ENCODE measurements at regions not wholly inside any gene's neighbourhood (a gene's known extent, or its start where the extent isn't known, plus 50 kb on each side); places are given as distances from the start of the nearest gene placed in this dataset.
A peak's percentile ranks its signal among the peaks of the same experiment; 100 is the strongest.

- H3K36me3 ChIP-seq (ENCODE audit: insufficient read depth, low read length), result no peaks in the 10 kb centered on the region
- no peaks in the 10 kb centered on the region for H3K27me3 ChIP-seq (ENCODE audit: insufficient read depth, low read length, poor library complexity, severe bottlenecking)
- peaks cover 2% of the 10 kb centered on the region for H3K4me1 ChIP-seq (ENCODE audit: insufficient read depth, low read length, poor library complexity, severe bottlenecking)
- no peak overlapping the region for H3K4me3 ChIP-seq (ENCODE audit: low read length, poor library complexity, severe bottlenecking)
- no peak overlapping the region for H3K4me2 ChIP-seq (ENCODE audit: low read depth, low read length, poor library complexity, severe bottlenecking)
- H3K9me3 ChIP-seq (ENCODE audit: insufficient read depth, low read depth, low read length), result no peaks in the 10 kb centered on the region
- no peak overlapping the region for H2AFZ ChIP-seq (ENCODE audit: low read length)
- H3F3A ChIP-seq (ENCODE audit: low read depth), result no peaks in the 10 kb centered on the region
- H3K79me2 ChIP-seq (ENCODE audit: insufficient read depth, low read length), result no peaks in the 10 kb centered on the region
- no peaks in the 10 kb centered on the region for H4K20me1 ChIP-seq (ENCODE audit: insufficient read depth, low read length, poor library complexity, severe bottlenecking)
- H3K9me2 ChIP-seq (replicated peaks; ENCODE audit: low read depth, low read length), result no peaks in the 10 kb centered on the region
- TF ChIP-seq EZH2phosphoT487 (IDR thresholded peaks at IDR 0.05; ENCODE audit: borderline replicate concordance) (no peak), CTCF (conservative IDR thresholded peaks at IDR 0.05; ENCODE audit: low read length) (no peak)
- H3K9ac ChIP-seq (ENCODE audit: low read depth, low read length, poor library complexity, severe bottlenecking), result no peak overlapping the region
These were observed 307.1 kb downstream of the ALDH8A1 start for GRCh38 chr6:134642819-134643218.

- Histone ChIP-seq H3K27me3 (ENCODE audit: insufficient read depth, low read length, poor library complexity, severe bottlenecking) (no peaks in the 10 kb centered on the region), H2AFZ (ENCODE audit: low read length) (no peak overlapping the region), H3K4me3 (ENCODE audit: low read length, poor library complexity, severe bottlenecking) (no peak overlapping the region), H4K20me1 (ENCODE audit: insufficient read depth, low read length, poor library complexity, severe bottlenecking) (no peaks in the 10 kb centered on the region), H3K79me2 (ENCODE audit: insufficient read depth, low read length) (no peaks in the 10 kb centered on the region), H3K9me2 (replicated peaks; ENCODE audit: low read depth, low read length) (no peaks in the 10 kb centered on the region), H3K9ac (ENCODE audit: low read depth, low read length, poor library complexity, severe bottlenecking) (no peak overlapping the region), H3F3A (ENCODE audit: low read depth) (no peaks in the 10 kb centered on the region), H3K9me3 (ENCODE audit: insufficient read depth, low read depth, low read length) (no peaks in the 10 kb centered on the region), H3K4me1 (ENCODE audit: insufficient read depth, low read length, poor library complexity, severe bottlenecking) (peaks cover 7% of the 10 kb centered on the region), H3K36me3 (ENCODE audit: insufficient read depth, low read length) (no peaks in the 10 kb centered on the region), H3K4me2 (ENCODE audit: low read depth, low read length, poor library complexity, severe bottlenecking) (no peak overlapping the region)
- TF ChIP-seq EZH2phosphoT487 (IDR thresholded peaks at IDR 0.05; ENCODE audit: borderline replicate concordance) (no peak), CTCF (conservative IDR thresholded peaks at IDR 0.05; ENCODE audit: low read length) (no peak)
These were observed 307.6 kb downstream of the ALDH8A1 start for GRCh38 chr6:134642279-134642678.

- Histone ChIP-seq H3K9me2 (replicated peaks; ENCODE audit: low read depth, low read length) (no peaks in the 10 kb centered on the region), H3K4me3 (ENCODE audit: low read length, poor library complexity, severe bottlenecking) (no peak overlapping the region), H3F3A (ENCODE audit: low read depth) (no peaks in the 10 kb centered on the region), H3K9ac (ENCODE audit: low read depth, low read length, poor library complexity, severe bottlenecking) (no peak overlapping the region), H4K20me1 (ENCODE audit: insufficient read depth, low read length, poor library complexity, severe bottlenecking) (no peaks in the 10 kb centered on the region), H3K9me3 (ENCODE audit: insufficient read depth, low read depth, low read length) (no peaks in the 10 kb centered on the region), H3K4me2 (ENCODE audit: low read depth, low read length, poor library complexity, severe bottlenecking) (no peak overlapping the region), H3K4me1 (ENCODE audit: insufficient read depth, low read length, poor library complexity, severe bottlenecking) (peaks cover 16% of the 10 kb centered on the region), H3K79me2 (ENCODE audit: insufficient read depth, low read length) (no peaks in the 10 kb centered on the region), H3K27me3 (ENCODE audit: insufficient read depth, low read length, poor library complexity, severe bottlenecking) (no peaks in the 10 kb centered on the region), H3K36me3 (ENCODE audit: insufficient read depth, low read length) (no peaks in the 10 kb centered on the region), H2AFZ (ENCODE audit: low read length) (peak overlapping the region; percentile 17)
- TF ChIP-seq CTCF (conservative IDR thresholded peaks at IDR 0.05; ENCODE audit: low read length) (peak; percentile 99), EZH2phosphoT487 (IDR thresholded peaks at IDR 0.05; ENCODE audit: borderline replicate concordance) (no peak)
These were observed 308.9 kb downstream of the ALDH8A1 start for GRCh38 chr6:134640975-134641429.

Data from Loucy (cell line).